ENCODE measurements at regions not wholly inside any gene's neighbourhood (a gene's known extent, or its start where the extent isn't known, plus 50 kb on each side); places are given as distances from the start of the nearest gene placed in this dataset.

DNA sequence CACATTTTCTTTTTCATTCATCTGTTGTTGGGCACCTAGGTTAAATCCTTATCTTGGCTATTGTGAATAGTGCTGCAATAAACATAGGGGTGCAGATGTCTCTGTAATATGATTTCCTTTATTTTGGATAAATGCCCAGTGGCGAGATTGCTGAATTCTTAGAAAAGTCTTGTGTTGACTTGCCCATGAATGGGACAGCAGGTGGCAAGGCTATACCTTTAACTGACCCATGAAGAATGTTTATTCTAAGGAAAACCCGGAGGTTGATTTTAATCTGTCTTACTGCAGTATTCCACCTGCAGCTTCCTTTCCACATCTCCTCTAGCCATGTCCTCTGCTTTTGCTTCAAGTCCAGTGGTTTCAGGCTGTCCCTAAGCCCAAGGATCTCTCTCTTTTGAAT lies 220.6 kb downstream of the SNCA start:
- TF ChIP-seq POLR2AphosphoS5 (IDR thresholded peaks at IDR 0.05; ENCODE audit: low read depth) (no peak), GABPA (IDR thresholded peaks at IDR 0.05; ENCODE audit: low read depth) (no peak), SPI1 (IDR thresholded peaks at IDR 0.05; ENCODE audit: borderline replicate concordance, low read depth) (no peak)
- TF ChIP-seq, protein P1, sequence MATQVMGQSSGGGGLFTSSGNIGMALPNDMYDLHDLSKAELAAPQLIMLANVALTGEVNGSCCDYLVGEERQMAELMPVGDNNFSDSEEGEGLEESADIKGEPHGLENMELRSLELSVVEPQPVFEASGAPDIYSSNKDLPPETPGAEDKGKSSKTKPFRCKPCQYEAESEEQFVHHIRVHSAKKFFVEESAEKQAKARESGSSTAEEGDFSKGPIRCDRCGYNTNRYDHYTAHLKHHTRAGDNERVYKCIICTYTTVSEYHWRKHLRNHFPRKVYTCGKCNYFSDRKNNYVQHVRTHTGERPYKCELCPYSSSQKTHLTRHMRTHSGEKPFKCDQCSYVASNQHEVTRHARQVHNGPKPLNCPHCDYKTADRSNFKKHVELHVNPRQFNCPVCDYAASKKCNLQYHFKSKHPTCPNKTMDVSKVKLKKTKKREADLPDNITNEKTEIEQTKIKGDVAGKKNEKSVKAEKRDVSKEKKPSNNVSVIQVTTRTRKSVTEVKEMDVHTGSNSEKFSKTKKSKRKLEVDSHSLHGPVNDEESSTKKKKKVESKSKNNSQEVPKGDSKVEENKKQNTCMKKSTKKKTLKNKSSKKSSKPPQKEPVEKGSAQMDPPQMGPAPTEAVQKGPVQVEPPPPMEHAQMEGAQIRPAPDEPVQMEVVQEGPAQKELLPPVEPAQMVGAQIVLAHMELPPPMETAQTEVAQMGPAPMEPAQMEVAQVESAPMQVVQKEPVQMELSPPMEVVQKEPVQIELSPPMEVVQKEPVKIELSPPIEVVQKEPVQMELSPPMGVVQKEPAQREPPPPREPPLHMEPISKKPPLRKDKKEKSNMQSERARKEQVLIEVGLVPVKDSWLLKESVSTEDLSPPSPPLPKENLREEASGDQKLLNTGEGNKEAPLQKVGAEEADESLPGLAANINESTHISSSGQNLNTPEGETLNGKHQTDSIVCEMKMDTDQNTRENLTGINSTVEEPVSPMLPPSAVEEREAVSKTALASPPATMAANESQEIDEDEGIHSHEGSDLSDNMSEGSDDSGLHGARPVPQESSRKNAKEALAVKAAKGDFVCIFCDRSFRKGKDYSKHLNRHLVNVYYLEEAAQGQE (IDR thresholded peaks at IDR 0.05; ENCODE audit: insufficient replicate concordance, low read depth): no peak
- TF ChIP-seq, protein P2, sequence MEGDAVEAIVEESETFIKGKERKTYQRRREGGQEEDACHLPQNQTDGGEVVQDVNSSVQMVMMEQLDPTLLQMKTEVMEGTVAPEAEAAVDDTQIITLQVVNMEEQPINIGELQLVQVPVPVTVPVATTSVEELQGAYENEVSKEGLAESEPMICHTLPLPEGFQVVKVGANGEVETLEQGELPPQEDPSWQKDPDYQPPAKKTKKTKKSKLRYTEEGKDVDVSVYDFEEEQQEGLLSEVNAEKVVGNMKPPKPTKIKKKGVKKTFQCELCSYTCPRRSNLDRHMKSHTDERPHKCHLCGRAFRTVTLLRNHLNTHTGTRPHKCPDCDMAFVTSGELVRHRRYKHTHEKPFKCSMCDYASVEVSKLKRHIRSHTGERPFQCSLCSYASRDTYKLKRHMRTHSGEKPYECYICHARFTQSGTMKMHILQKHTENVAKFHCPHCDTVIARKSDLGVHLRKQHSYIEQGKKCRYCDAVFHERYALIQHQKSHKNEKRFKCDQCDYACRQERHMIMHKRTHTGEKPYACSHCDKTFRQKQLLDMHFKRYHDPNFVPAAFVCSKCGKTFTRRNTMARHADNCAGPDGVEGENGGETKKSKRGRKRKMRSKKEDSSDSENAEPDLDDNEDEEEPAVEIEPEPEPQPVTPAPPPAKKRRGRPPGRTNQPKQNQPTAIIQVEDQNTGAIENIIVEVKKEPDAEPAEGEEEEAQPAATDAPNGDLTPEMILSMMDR (IDR thresholded peaks at IDR 0.05; ENCODE audit: insufficient read depth, low read length): no peak
- no peak for DNase-seq (ENCODE audit: low read depth in 1 of 2, low spot score in 1 of 2)
- Histone ChIP-seq H3K27me3 (ENCODE audit: insufficient read depth, poor library complexity, severe bottlenecking) (peaks cover 2% of the 10 kb centered on the region), H3K27ac (replicated peaks) (no peak overlapping the region), H3K4me3 (replicated peaks; ENCODE audit: insufficient read depth, low read length) (no peak overlapping the region)

DNA sequence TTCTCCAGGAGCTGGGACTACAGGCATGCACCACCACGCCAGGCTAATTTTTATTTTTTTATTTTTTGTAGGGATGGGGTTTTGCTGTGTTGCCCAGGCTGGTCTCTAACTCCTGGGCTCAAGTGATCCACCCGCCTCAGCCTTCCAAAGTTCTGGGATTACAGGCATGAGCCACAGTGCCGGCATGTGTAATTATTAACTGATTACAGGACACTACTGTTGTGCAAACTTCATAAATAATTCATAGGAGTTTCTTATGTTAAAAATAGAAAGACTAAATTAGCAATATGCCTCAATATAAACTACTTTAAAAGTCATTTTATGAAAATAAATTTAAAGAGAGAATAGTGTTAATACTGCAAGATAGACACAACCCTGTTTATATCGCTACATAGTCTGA lies 221.9 kb downstream of the SNCA start:
- DNase-seq (ENCODE audit: low read depth in 1 of 2, low spot score in 1 of 2): no peak
- no peak overlapping the region for H3K27ac ChIP-seq (replicated peaks)
- no peak overlapping the region for H3K4me3 ChIP-seq (replicated peaks; ENCODE audit: insufficient read depth, low read length)
- peaks cover 2% of the 10 kb centered on the region for H3K27me3 ChIP-seq (ENCODE audit: insufficient read depth, poor library complexity, severe bottlenecking)
- TF ChIP-seq SPI1 (IDR thresholded peaks at IDR 0.05; ENCODE audit: borderline replicate concordance, low read depth): no peak
- no peak for TF ChIP-seq POLR2AphosphoS5 (IDR thresholded peaks at IDR 0.05; ENCODE audit: low read depth)
- TF ChIP-seq, protein P2 (IDR thresholded peaks at IDR 0.05; ENCODE audit: insufficient read depth, low read length): no peak
- TF ChIP-seq, protein P1 (IDR thresholded peaks at IDR 0.05; ENCODE audit: insufficient replicate concordance, low read depth): no peak

DNA sequence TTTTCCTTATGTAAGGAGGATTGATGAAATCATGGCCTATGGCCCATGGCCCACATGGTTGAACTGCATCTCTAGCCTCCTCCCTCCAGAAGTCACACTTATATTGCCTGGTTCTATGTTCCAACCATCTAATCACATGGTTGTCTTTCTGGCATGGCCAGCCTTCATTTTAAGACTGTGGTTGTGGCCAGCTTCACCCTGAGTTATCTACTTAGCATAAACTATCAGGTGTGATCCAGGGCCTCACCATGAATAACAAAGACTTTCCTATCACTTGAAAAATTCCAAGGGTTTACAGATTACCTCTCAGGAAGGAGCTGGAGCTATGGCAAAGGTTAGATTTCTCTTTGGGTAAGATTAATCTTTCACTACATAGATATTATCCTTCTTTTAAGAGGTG lies 222.8 kb downstream of the SNCA start:
- Histone ChIP-seq H3K27me3 (ENCODE audit: insufficient read depth, poor library complexity, severe bottlenecking) (peaks cover 2% of the 10 kb centered on the region), H3K27ac (replicated peaks) (no peak overlapping the region), H3K4me3 (replicated peaks; ENCODE audit: insufficient read depth, low read length) (no peak overlapping the region)
- no peak for DNase-seq (ENCODE audit: low read depth in 1 of 2, low spot score in 1 of 2)
- TF ChIP-seq GABPA (IDR thresholded peaks at IDR 0.05; ENCODE audit: low read depth): no peak
- TF ChIP-seq POLR2AphosphoS5 (IDR thresholded peaks at IDR 0.05; ENCODE audit: low read depth): no peak
- TF ChIP-seq, protein P2 (IDR thresholded peaks at IDR 0.05; ENCODE audit: insufficient read depth, low read length): no peak
- TF ChIP-seq, protein P1 (IDR thresholded peaks at IDR 0.05; ENCODE audit: insufficient replicate concordance, low read depth): no peak
- no peak for TF ChIP-seq SPI1 (IDR thresholded peaks at IDR 0.05; ENCODE audit: borderline replicate concordance, low read depth)

All from HL-60 (cell line).